ENCODE measurements at regions not wholly inside any gene's neighbourhood (a gene's known extent, or its start where the extent isn't known, plus 50 kb on each side); places are given as distances from the start of the nearest gene placed in this dataset.

DNA sequence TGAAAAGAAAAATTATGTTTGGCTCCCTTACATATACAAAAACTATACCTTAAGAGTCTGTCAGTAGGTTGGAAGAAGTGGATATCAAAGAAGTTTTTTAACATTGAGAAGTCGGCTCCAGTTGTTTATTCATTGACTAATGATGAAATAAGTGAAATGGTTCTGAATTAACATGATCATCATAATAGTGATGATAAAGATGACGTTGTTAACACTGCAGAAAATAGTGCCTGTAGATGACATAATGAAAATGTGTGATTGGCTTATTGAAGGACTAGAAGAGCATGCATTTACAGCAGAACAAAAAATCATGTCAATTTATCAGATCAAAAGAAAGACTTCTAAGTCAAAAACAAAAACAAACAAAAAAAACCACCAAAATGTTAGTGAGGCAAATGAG lies 1125.4 kb upstream of the NXPH2 start:
- no peak overlapping the region for H3K27ac Mint-ChIP-seq (ENCODE audit: unreplicated experiment)
- H3K27me3 Mint-ChIP-seq (ENCODE audit: unreplicated experiment): peaks cover 2% of the 10 kb centered on the region
- H3K9me3 Mint-ChIP-seq (ENCODE audit: unreplicated experiment): no peaks in the 10 kb centered on the region
- no peaks in the 10 kb centered on the region for H3K36me3 Mint-ChIP-seq (ENCODE audit: unreplicated experiment)
- no peak overlapping the region for H3K4me3 Mint-ChIP-seq (ENCODE audit: unreplicated experiment)
- H3K4me1 Mint-ChIP-seq (ENCODE audit: unreplicated experiment): no peaks in the 10 kb centered on the region
- no peak for DNase-seq (ENCODE audit: extremely low spot score, unreplicated experiment)
- TF ChIP-seq, protein P1, sequence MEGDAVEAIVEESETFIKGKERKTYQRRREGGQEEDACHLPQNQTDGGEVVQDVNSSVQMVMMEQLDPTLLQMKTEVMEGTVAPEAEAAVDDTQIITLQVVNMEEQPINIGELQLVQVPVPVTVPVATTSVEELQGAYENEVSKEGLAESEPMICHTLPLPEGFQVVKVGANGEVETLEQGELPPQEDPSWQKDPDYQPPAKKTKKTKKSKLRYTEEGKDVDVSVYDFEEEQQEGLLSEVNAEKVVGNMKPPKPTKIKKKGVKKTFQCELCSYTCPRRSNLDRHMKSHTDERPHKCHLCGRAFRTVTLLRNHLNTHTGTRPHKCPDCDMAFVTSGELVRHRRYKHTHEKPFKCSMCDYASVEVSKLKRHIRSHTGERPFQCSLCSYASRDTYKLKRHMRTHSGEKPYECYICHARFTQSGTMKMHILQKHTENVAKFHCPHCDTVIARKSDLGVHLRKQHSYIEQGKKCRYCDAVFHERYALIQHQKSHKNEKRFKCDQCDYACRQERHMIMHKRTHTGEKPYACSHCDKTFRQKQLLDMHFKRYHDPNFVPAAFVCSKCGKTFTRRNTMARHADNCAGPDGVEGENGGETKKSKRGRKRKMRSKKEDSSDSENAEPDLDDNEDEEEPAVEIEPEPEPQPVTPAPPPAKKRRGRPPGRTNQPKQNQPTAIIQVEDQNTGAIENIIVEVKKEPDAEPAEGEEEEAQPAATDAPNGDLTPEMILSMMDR (IDR thresholded peaks at IDR 0.05): no peak

DNA sequence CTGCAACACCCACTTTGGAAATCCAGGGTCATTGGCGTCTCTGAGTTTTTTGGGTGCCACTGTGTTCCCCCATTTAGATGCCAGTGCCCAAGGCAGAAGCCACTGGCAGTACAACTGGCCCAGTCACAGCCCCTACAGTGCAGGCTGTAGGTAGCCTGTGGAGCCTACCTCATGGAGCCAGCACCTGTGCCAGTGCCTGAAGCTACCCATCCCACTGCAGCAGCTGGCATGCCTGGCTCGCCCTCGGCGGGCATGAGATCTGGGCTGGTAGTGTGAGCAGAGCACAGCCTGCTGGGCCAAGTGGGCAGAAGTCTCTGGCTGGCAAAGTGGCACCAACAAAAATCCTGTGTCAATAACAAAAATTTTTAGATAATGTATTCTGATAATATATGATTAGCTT lies 1111.4 kb upstream of the NXPH2 start:
- no peaks in the 10 kb centered on the region for H3K9me3 Mint-ChIP-seq (ENCODE audit: unreplicated experiment)
- no peak overlapping the region for H3K27ac Mint-ChIP-seq (ENCODE audit: unreplicated experiment)
- TF ChIP-seq, protein P1 (IDR thresholded peaks at IDR 0.05): no peak
- H3K27me3 Mint-ChIP-seq (ENCODE audit: unreplicated experiment): no peaks in the 10 kb centered on the region
- H3K4me1 Mint-ChIP-seq (ENCODE audit: unreplicated experiment): no peaks in the 10 kb centered on the region
- no peak overlapping the region for H3K4me3 Mint-ChIP-seq (ENCODE audit: unreplicated experiment)
- no peak for DNase-seq (ENCODE audit: extremely low spot score, unreplicated experiment)
- no peaks in the 10 kb centered on the region for H3K36me3 Mint-ChIP-seq (ENCODE audit: unreplicated experiment)

DNA sequence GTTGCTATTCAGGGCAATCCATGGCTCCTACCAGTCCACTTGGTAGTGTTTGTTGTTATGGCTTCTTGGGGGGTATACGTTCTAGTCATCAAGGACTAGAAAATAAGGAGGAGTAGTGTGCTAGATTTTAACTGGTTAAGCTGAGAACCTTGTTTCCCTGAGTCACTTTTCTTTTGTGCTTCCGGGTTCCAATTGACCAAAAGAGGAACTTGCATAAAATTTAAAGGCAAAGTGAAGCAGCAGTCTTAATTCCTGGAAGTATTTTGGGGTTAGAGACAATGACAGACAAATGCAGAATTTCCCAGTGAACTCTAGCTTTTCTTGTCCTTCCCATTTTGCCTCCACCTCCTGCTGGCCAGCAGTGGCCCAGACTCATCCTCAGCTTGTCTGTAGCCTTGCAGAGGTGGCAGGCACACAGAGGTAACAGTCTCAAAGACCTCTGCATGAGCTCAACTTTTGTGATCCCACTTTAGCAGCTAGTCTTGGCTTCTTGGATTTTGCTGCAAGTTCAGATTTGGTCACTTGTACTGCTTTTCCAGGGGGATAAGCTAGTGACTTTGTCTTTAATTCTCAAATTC lies 1105.8 kb upstream of the NXPH2 start:
- no peak overlapping the region for H3K4me3 Mint-ChIP-seq (ENCODE audit: unreplicated experiment)
- H3K36me3 Mint-ChIP-seq (ENCODE audit: unreplicated experiment): no peaks in the 10 kb centered on the region
- no peaks in the 10 kb centered on the region for H3K9me3 Mint-ChIP-seq (ENCODE audit: unreplicated experiment)
- no peak overlapping the region for H3K27ac Mint-ChIP-seq (ENCODE audit: unreplicated experiment)
- no peaks in the 10 kb centered on the region for H3K27me3 Mint-ChIP-seq (ENCODE audit: unreplicated experiment)
- H3K4me1 Mint-ChIP-seq (ENCODE audit: unreplicated experiment): no peaks in the 10 kb centered on the region
- TF ChIP-seq, protein P1 (IDR thresholded peaks at IDR 0.05): no peak
- no peak for DNase-seq (ENCODE audit: extremely low spot score, unreplicated experiment)

DNA sequence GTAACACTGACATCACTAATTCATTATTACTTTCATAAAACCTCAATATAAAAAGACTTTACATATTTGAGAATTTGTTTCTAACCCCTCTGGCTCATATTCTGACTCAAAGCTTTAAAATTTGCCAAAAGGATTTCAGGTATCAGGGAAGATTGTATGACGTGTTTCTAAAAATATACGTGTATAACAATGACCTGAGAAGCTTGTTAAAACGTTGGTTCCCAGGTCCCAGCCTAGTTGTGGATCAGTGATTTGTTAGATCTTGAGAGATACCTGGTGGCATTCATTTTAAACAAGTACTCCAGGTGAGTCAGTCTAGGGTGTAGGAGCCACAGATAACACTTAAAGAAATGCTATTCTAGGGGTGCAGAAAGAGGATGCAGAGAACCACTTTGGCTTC lies 1096.8 kb upstream of the NXPH2 start:
- H3K27me3 Mint-ChIP-seq (ENCODE audit: unreplicated experiment): no peaks in the 10 kb centered on the region
- H3K4me1 Mint-ChIP-seq (ENCODE audit: unreplicated experiment): no peaks in the 10 kb centered on the region
- no peak overlapping the region for H3K4me3 Mint-ChIP-seq (ENCODE audit: unreplicated experiment)
- DNase-seq (ENCODE audit: extremely low spot score, unreplicated experiment): no peak
- no peak overlapping the region for H3K27ac Mint-ChIP-seq (ENCODE audit: unreplicated experiment)
- H3K36me3 Mint-ChIP-seq (ENCODE audit: unreplicated experiment): no peaks in the 10 kb centered on the region
- TF ChIP-seq, protein P1 (IDR thresholded peaks at IDR 0.05): no peak
- H3K9me3 Mint-ChIP-seq (ENCODE audit: unreplicated experiment): no peaks in the 10 kb centered on the region

GRCh38 chr2:139876321-139876720 lies 1096.1 kb upstream of the NXPH2 start:
- TF ChIP-seq, protein P1 (IDR thresholded peaks at IDR 0.05): no peak
- no peak overlapping the region for H3K4me3 Mint-ChIP-seq (ENCODE audit: unreplicated experiment)
- no peaks in the 10 kb centered on the region for H3K27me3 Mint-ChIP-seq (ENCODE audit: unreplicated experiment)
- H3K27ac Mint-ChIP-seq (ENCODE audit: unreplicated experiment): no peak overlapping the region
- no peaks in the 10 kb centered on the region for H3K4me1 Mint-ChIP-seq (ENCODE audit: unreplicated experiment)
- no peaks in the 10 kb centered on the region for H3K9me3 Mint-ChIP-seq (ENCODE audit: unreplicated experiment)
- H3K36me3 Mint-ChIP-seq (ENCODE audit: unreplicated experiment): no peaks in the 10 kb centered on the region
- no peak for DNase-seq (ENCODE audit: extremely low spot score, unreplicated experiment)
